Upper lobe of left lung (tissue), 4 donors: ENCODE measurements at regions not wholly inside any gene's neighbourhood (a gene's known extent, or its start where the extent isn't known, plus 50 kb on each side); places are given as distances from the start of the nearest gene placed in this dataset.

Experiments
- CTCF ChIP-seq, 6 experiments: fragments of 450-650 bp in 4 of 6; fragments of 200-600 bp in 2 of 6; sonication (generic) in 2 of 6; IDR thresholded peaks; one replicate each; pipeline ENCODE4 v1.5.1; 2016 to 2019; ENCODE audit warnings: antibody characterized with exemption in 6 of 6
- EP300 ChIP-seq, 4 donors: sonication (generic); formaldehyde crosslinking; IDR thresholded peaks; one replicate each; pipeline ENCODE4 v1.5.1; 2017; ENCODE audit warnings: antibody characterized with exemption in 4 of 4, control low read depth in 2 of 4
- POLR2A ChIP-seq, 4 donors: fragments of 450-650 bp; IDR thresholded peaks; one replicate each; pipeline ENCODE4 v1.5.1; 2016 to 2017; ENCODE audit warnings: antibody characterized with exemption in 4 of 4, mild to moderate bottlenecking in 2 of 4
- POLR2AphosphoS5 ChIP-seq, 2 donors: sonication (generic); formaldehyde crosslinking; IDR thresholded peaks; one replicate each; pipeline ENCODE4 v1.5.1; 2017; ENCODE audit warnings: antibody characterized with exemption in 2 of 2

GRCh38 chr3:1540686-1541085, 447.9 kb downstream of the CNTN6 start:
- TF ChIP-seq POLR2AphosphoS5 (IDR thresholded peaks at IDR 0.05) (no peak), CTCF (IDR thresholded peaks at IDR 0.05) (no peak), POLR2A (IDR thresholded peaks at IDR 0.05) (no peak), EP300 (IDR thresholded peaks at IDR 0.05) (no peak)
